IMR-90 (cell line): ENCODE measurements at regions not wholly inside any gene's neighbourhood (a gene's known extent, or its start where the extent isn't known, plus 50 kb on each side); places are given as distances from the start of the nearest gene placed in this dataset.

Experiments used
- CTCF ChIP-seq: conservative IDR thresholded peaks from 2 replicates; pipeline ENCODE4 v1.5.1; 2012; ENCODE audit warnings: mild to moderate bottlenecking, low read depth, low read length, improper control_type of control experiment
- POLR2A ChIP-seq: IDR thresholded peaks from 2 replicates; pipeline ENCODE4 v1.6.1; 2012; ENCODE audit warnings: mild to moderate bottlenecking, low read depth, low read length
- RAD21 ChIP-seq: IDR thresholded peaks from 2 replicates; pipeline ENCODE4 v1.6.1; 2012; ENCODE audit warnings: low read length, improper control_type of control experiment
- SMC3 ChIP-seq: fragments of 150-350 bp; IDR thresholded peaks from 2 replicates; pipeline ENCODE4 v1.6.1; 2016; ENCODE audit warnings: low read depth, mild to moderate bottlenecking, antibody characterized with exemption, low read length, moderate library complexity

GRCh38 chr5:54695198-54695966, 177.8 kb downstream of the SNX18 start:
- no peak for TF ChIP-seq RAD21
- TF ChIP-seq POLR2A = no peak
- TF ChIP-seq CTCF = no peak
- TF ChIP-seq SMC3 = no peak
